ENCODE measurements at regions not wholly inside any gene's neighbourhood (a gene's known extent, or its start where the extent isn't known, plus 50 kb on each side); places are given as distances from the start of the nearest gene placed in this dataset.

- DNase-seq (ENCODE audit: low spot score): no peak
- ChIA-PET POLR2A (ENCODE audit: low non-redundant PET) (no interaction called here), CTCF (no interaction called here)
- TF ChIP-seq CTCF (conservative IDR thresholded peaks at IDR 0.05; ENCODE audit: low read depth): no peak
- no peak overlapping the region for H3K27ac ChIP-seq
Observed at GRCh38 chr6:19102936-19103335, 715.8 kb downstream of the RNF144B start.

GRCh38 chr6:19107468-19107867 lies 720.3 kb downstream of the RNF144B start:
- no peak overlapping the region for H3K27ac ChIP-seq
- CTCF ChIA-PET: no interaction called here
- no peak for DNase-seq (ENCODE audit: low spot score)
- POLR2A ChIA-PET (ENCODE audit: low non-redundant PET): no interaction called here
- no peak for TF ChIP-seq CTCF (conservative IDR thresholded peaks at IDR 0.05; ENCODE audit: low read depth)

GRCh38 chr6:19121521-19121920 lies 715.6 kb upstream of the ID4 start:
- ChIA-PET POLR2A (ENCODE audit: low non-redundant PET) (no interaction called here), CTCF (no interaction called here)
- no peak for TF ChIP-seq CTCF (conservative IDR thresholded peaks at IDR 0.05; ENCODE audit: low read depth)
- no peak overlapping the region for H3K27ac ChIP-seq
- DNase-seq (ENCODE audit: low spot score): no peak

- no peak for DNase-seq (ENCODE audit: low spot score)
- ChIA-PET POLR2A (ENCODE audit: low non-redundant PET) (no interaction called here), CTCF (interaction anchor here (0.5 to 0.6 kb wide), 2 partner anchors 19 to 875 kb away, joined by 3 read pairs; no protein-coding TSS in a partner anchor)
- no peak overlapping the region for H3K27ac ChIP-seq
- TF ChIP-seq CTCF (conservative IDR thresholded peaks at IDR 0.05; ENCODE audit: low read depth): no peak
Observed at GRCh38 chr6:19127081-19127480, 710.1 kb upstream of the ID4 start.

GRCh38 chr6:19128701-19129100 lies 708.5 kb upstream of the ID4 start:
- H3K27ac ChIP-seq: no peak overlapping the region
- no peak for DNase-seq (ENCODE audit: low spot score)
- CTCF ChIA-PET: interaction anchor here (0.6 kb wide), 1 partner anchor 394 kb away, joined by 3 read pairs; no protein-coding TSS in a partner anchor
- POLR2A ChIA-PET (ENCODE audit: low non-redundant PET): no interaction called here
- TF ChIP-seq CTCF (conservative IDR thresholded peaks at IDR 0.05; ENCODE audit: low read depth): no peak

GRCh38 chr6:19135706-19136105 lies 701.5 kb upstream of the ID4 start:
- no peak overlapping the region for H3K27ac ChIP-seq
- POLR2A ChIA-PET (ENCODE audit: low non-redundant PET): no interaction called here
- DNase-seq (ENCODE audit: low spot score): no peak
- CTCF ChIA-PET: no interaction called here
- no peak for TF ChIP-seq CTCF (conservative IDR thresholded peaks at IDR 0.05; ENCODE audit: low read depth)

- CTCF ChIA-PET: no interaction called here
- no peak overlapping the region for H3K27ac ChIP-seq
- TF ChIP-seq CTCF (conservative IDR thresholded peaks at IDR 0.05; ENCODE audit: low read depth): no peak
- POLR2A ChIA-PET (ENCODE audit: low non-redundant PET): no interaction called here
- DNase-seq (ENCODE audit: low spot score): no peak
Observed at GRCh38 chr6:19137505-19137904, 699.7 kb upstream of the ID4 start.

Measured in RWPE1 (cell line).